Spleen (tissue), 11 donors: ENCODE measurements at regions not wholly inside any gene's neighbourhood (a gene's known extent, or its start where the extent isn't known, plus 50 kb on each side); places are given as distances from the start of the nearest gene placed in this dataset.

Experiments
- DNase-seq: peaks from one replicate; pipeline ENCODE4 v3.0.0-alpha.2; 2020
- H3K27ac ChIP-seq, 8 donors: fragments of 200-600 bp; sonication (generic) in 7 of 8; 1 replicate in 4 of 8; 2 replicates in 4 of 8; pipeline versions ENCODE4 v1.5.0 to v1.8.0; 2016 to 2021; ENCODE audit warnings: inconsistent platforms in 4 of 8, mild to moderate bottlenecking in 4 of 8, moderate library complexity in 1 of 8
- H3K27me3 ChIP-seq, 7 donors: fragments of 200-600 bp; sonication (generic) in 6 of 7; replicated peaks in 1 of 7; 1 replicate in 4 of 7; 2 replicates in 3 of 7; pipeline versions ENCODE4 v1.5.0 to v1.8.0; 2016 to 2021; ENCODE audit warnings: inconsistent platforms in 3 of 7, mild to moderate bottlenecking in 1 of 7
- H3K36me3 ChIP-seq, 6 donors: fragments of 200-600 bp; sonication (generic) in 5 of 6; 1 replicate in 4 of 6; 2 replicates in 2 of 6; pipeline versions ENCODE4 v1.5.0 to v1.8.0; 2016 to 2021; ENCODE audit warnings: inconsistent platforms in 2 of 6
- H3K4me1 ChIP-seq, 6 donors: fragments of 200-600 bp; sonication (generic) in 5 of 6; 1 replicate in 3 of 6; 2 replicates in 3 of 6; pipeline versions ENCODE4 v1.5.0 to v1.8.0; 2016 to 2021; ENCODE audit warnings: inconsistent platforms in 3 of 6
- H3K4me3 ChIP-seq, 8 donors: fragments of 200-600 bp; sonication (generic) in 7 of 8; 1 replicate in 4 of 8; 2 replicates in 4 of 8; pipeline versions ENCODE4 v1.5.0 to v1.8.0; 2016 to 2021; ENCODE audit warnings: inconsistent platforms in 4 of 8, mild to moderate bottlenecking in 4 of 8, moderate library complexity in 2 of 8
- H3K9me3 ChIP-seq, 8 donors: fragments of 200-600 bp; sonication (generic) in 7 of 8; 1 replicate in 4 of 8; 2 replicates in 4 of 8; pipeline versions ENCODE4 v1.5.0 to v1.8.0; 2016 to 2021; ENCODE audit warnings: inconsistent platforms in 4 of 8
- POLR2A ChIP-seq, 3 donors: fragments of 450-650 bp; IDR thresholded peaks; one replicate each; pipeline ENCODE4 v1.5.1; 2017; ENCODE audit warnings: antibody characterized with exemption in 3 of 3, mild to moderate bottlenecking in 1 of 3
- POLR2AphosphoS5 ChIP-seq, 3 donors: sonication (generic); formaldehyde crosslinking; IDR thresholded peaks; one replicate each; pipeline ENCODE4 v1.5.1; 2017; ENCODE audit warnings: antibody characterized with exemption in 3 of 3
- WGBS, 5 donors: extraction: QIAGEN DNeasy Blood & Tissue Kit in 3 of 5; methylation state at CpG; one replicate each; pipeline versions ENCODE4 v1.1.5 to v1.1.7; 2013 to 2018; 5-methylcytosine and 5-hydroxymethylcytosine counted together
- intact Hi-C: fragments of 100-400 bp; cut with DNase I; formaldehyde crosslinking; loops from one replicate; pipeline ENCODE4 v1.15.0; 2023; ENCODE audit warnings: low total_unique reads
- TF ChIP-seq, protein P1 (sequence below), 11 experiments: fragments of 200-600 bp in 7 of 11; fragments of 450-650 bp in 4 of 11; sonication (generic) in 4 of 11; IDR thresholded peaks in 8 of 11; conservative IDR thresholded peaks in 3 of 11; 1 replicate in 7 of 11; 2 replicates in 4 of 11; pipeline versions ENCODE4 v1.4.0 to v1.8.0; 2016 to 2021; ENCODE audit warnings: antibody characterized with exemption in 11 of 11, inconsistent platforms in 4 of 11, mild to moderate bottlenecking in 1 of 11
- donor health status: healthy with polysubstance abuse.
- donor health status: DM: no; HTN: no; CAD: no; lungs with moderate emphysema.
- donor health status: DM: no; HTN: no; CAD: no.
- donor health status: Bipolar disorder and iron deficiency.
- donor health status: healthy.
- donor health status: DM: no; HTN: no; CAD: no.
- donor health status: DM: yes; HTN: yes; CAD: no.

DNA sequence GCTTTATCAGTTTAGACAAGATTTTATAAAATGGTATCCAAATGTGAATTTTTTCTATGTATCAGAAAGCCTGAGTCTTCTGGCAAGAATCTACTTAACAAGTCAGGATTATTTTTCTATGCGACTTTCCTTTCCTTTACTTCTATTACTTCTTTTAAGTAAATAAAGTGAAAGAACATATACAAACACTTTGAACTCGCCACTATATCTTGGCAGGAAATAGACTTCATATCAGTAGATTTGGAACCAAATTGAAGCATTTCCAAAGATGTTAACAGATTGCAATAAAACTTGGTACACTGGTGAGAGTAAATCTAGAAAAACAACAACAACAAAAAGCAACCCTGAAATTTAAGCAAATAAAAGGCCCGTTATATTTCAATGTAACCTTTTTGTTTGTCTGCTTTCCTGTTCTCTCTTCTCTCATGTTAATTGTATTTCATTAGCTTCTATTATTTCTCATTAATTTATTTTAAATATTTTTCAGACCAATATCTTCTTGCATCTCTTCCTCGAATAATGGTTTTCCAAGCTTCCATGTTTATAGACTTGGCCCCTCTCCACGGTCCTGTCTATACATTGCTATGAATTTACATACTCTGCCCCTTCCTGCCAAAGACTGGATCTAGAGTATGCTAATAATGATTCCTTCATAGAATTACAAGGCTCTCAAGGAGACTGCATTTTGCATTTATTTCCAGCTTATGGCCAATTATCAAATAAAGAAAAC lies 843.6 kb downstream of the ADGRL2 start:
- DNase-seq, result no peak
- H3K4me3 ChIP-seq, result no peak overlapping the region
- H3K27ac ChIP-seq, result no peak overlapping the region
- no peaks in the 10 kb centered on the region for H3K27me3 ChIP-seq
- no peaks in the 10 kb centered on the region for H3K36me3 ChIP-seq
- 79 to 90% (median 82%) methylated on average over 5 of the region's 5 CpGs for WGBS, 5 donors
- H3K4me1 ChIP-seq, result peaks cover 0 to 4% (median 0%) of the 10 kb centered on the region in 6 donors
- no peak for TF ChIP-seq POLR2A (IDR thresholded peaks at IDR 0.05)
- intact Hi-C loops, result no loop called here
- no peaks in the 10 kb centered on the region for H3K9me3 ChIP-seq

- Histone ChIP-seq H3K9me3 (no peaks in the 10 kb centered on the region), H3K27me3 (no peaks in the 10 kb centered on the region), H3K27ac (no peak overlapping the region), H3K36me3 (no peaks in the 10 kb centered on the region), H3K4me1 (no peaks in the 10 kb centered on the region), H3K4me3 (no peak overlapping the region)
- intact Hi-C loops, result no loop called here
- DNase-seq, result no peak
- TF ChIP-seq, protein P1, sequence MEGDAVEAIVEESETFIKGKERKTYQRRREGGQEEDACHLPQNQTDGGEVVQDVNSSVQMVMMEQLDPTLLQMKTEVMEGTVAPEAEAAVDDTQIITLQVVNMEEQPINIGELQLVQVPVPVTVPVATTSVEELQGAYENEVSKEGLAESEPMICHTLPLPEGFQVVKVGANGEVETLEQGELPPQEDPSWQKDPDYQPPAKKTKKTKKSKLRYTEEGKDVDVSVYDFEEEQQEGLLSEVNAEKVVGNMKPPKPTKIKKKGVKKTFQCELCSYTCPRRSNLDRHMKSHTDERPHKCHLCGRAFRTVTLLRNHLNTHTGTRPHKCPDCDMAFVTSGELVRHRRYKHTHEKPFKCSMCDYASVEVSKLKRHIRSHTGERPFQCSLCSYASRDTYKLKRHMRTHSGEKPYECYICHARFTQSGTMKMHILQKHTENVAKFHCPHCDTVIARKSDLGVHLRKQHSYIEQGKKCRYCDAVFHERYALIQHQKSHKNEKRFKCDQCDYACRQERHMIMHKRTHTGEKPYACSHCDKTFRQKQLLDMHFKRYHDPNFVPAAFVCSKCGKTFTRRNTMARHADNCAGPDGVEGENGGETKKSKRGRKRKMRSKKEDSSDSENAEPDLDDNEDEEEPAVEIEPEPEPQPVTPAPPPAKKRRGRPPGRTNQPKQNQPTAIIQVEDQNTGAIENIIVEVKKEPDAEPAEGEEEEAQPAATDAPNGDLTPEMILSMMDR (IDR thresholded peaks at IDR 0.05 in 8 of 11, conservative IDR thresholded peaks at IDR 0.05 in 3 of 11), result no peak
- TF ChIP-seq POLR2AphosphoS5 (IDR thresholded peaks at IDR 0.05), result no peak
- WGBS, 5 donors, result 71 to 86% (median 77%) methylated on average over 1 of the region's 1 CpG
Observed at GRCh38 chr1:82640352-82640751, 839.6 kb downstream of the ADGRL2 start.

- no peaks in the 10 kb centered on the region for H3K27me3 ChIP-seq
- no peaks in the 10 kb centered on the region for H3K36me3 ChIP-seq
- H3K4me1 ChIP-seq, result no peaks in the 10 kb centered on the region
- 42 to 92% (median 86%) methylated on average over 1 of the region's 1 CpG for WGBS, 5 donors
- no peak for TF ChIP-seq POLR2AphosphoS5 (IDR thresholded peaks at IDR 0.05)
- TF ChIP-seq, protein P1 (IDR thresholded peaks at IDR 0.05 in 8 of 11, conservative IDR thresholded peaks at IDR 0.05 in 3 of 11), result no peak
- TF ChIP-seq POLR2A (IDR thresholded peaks at IDR 0.05), result no peak
- H3K4me3 ChIP-seq, result no peak overlapping the region
- no peaks in the 10 kb centered on the region for H3K9me3 ChIP-seq
- DNase-seq, result no peak
- H3K27ac ChIP-seq, result no peak overlapping the region
- intact Hi-C loops, result no loop called here
Observed at GRCh38 chr1:82634266-82634665, 833.5 kb downstream of the ADGRL2 start.

DNA sequence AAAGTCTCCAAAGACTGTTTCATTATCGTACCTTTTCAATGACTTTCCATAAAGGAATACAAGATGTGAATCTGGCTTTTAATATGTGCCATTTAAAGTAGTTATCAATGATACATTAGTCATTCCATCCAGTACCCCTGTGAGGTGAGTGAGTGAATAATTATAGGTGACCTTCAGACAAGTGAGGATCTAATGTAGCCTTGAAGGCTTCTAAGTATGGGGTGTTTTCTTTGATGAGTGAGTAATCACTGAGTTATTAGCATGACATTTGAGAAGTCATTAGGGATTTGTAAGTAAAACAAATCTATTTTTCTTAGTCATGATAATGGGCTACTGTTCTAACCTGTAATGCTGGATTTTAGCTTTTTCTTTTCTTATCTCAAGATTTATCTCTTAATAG lies 831.4 kb downstream of the ADGRL2 start:
- peaks cover 0 to 3% (median 0%) of the 10 kb centered on the region in 8 donors for H3K9me3 ChIP-seq
- no peak for DNase-seq
- no peak for TF ChIP-seq POLR2A (IDR thresholded peaks at IDR 0.05)
- TF ChIP-seq, protein P1 (IDR thresholded peaks at IDR 0.05 in 8 of 11, conservative IDR thresholded peaks at IDR 0.05 in 3 of 11), result no peak
- TF ChIP-seq POLR2AphosphoS5 (IDR thresholded peaks at IDR 0.05), result no peak
- 86 to 97% (median 89%) methylated on average over 1 of the region's 1 CpG for WGBS, 5 donors
- no peak overlapping the region for H3K4me3 ChIP-seq
- H3K27me3 ChIP-seq, result no peaks in the 10 kb centered on the region
- intact Hi-C loops, result no loop called here
- H3K4me1 ChIP-seq, result no peaks in the 10 kb centered on the region
- H3K36me3 ChIP-seq, result no peaks in the 10 kb centered on the region
- H3K27ac ChIP-seq, result no peak overlapping the region
